ENCODE measurements at regions not wholly inside any gene's neighbourhood (a gene's known extent, or its start where the extent isn't known, plus 50 kb on each side); places are given as distances from the start of the nearest gene placed in this dataset.
"Not testable (repeated sequence)": the region's sequence is repeated elsewhere in the genome, so short reads cannot be mapped to it uniquely, and the experiment has no call there.

DNA sequence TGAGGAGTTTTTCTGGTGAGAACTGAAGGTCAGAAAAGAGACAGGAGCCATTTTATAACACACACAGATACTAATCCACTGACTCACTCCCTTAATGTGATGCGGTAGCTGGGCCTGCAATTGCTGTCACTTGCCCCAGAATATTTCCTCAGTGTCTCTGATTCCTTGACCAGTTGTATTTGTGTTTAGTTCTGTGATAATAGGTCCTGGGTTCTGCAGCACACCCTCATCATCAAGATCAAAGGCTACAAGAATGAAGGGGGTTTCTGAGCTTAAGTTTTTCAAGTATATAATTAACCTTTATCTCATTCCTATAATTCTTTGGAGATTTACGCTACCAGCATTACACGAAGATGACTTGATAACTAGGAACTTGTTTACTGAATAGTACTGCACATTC, 576.5 kb upstream of the CPXCR1 start:
- ChIA-PET POLR2A (ENCODE audit: unreplicated experiment) (no interaction called here), CTCF (no interaction called here)
- Histone ChIP-seq H3K9me3 (ENCODE audit: insufficient read depth, low read depth) (no peaks in the 10 kb centered on the region; the same call in 1 of the 2 replicates), H3K27me3 (ENCODE audit: insufficient read depth, low read depth) (no peaks in the 10 kb centered on the region), H3K4me3 (no peak overlapping the region), H4K20me1 (ENCODE audit: insufficient read depth) (no peaks in the 10 kb centered on the region), H3K4me2 (no peak overlapping the region), H3K79me2 (ENCODE audit: low read depth) (no peaks in the 10 kb centered on the region), H3K36me3 (ENCODE audit: low read depth) (no peaks in the 10 kb centered on the region), H3K27ac (no peak overlapping the region), H3F3A (ENCODE audit: insufficient read depth, low read depth) (no peaks in the 10 kb centered on the region), H2AFZ (no peak overlapping the region), H3K4me1 (replicated peaks; ENCODE audit: insufficient read depth) (no peaks in the 10 kb centered on the region), H3K9me2 (ENCODE audit: insufficient read depth) (no peaks in the 10 kb centered on the region)
- no peak for DNase-seq
- intact Hi-C loops (cut with micrococcal nuclease; ENCODE audit: unreplicated experiment) = no loop called here
- TF ChIP-seq EZH2 (IDR thresholded peaks at IDR 0.05; ENCODE audit: low read depth) = no peak
- TF ChIP-seq, protein P1, sequence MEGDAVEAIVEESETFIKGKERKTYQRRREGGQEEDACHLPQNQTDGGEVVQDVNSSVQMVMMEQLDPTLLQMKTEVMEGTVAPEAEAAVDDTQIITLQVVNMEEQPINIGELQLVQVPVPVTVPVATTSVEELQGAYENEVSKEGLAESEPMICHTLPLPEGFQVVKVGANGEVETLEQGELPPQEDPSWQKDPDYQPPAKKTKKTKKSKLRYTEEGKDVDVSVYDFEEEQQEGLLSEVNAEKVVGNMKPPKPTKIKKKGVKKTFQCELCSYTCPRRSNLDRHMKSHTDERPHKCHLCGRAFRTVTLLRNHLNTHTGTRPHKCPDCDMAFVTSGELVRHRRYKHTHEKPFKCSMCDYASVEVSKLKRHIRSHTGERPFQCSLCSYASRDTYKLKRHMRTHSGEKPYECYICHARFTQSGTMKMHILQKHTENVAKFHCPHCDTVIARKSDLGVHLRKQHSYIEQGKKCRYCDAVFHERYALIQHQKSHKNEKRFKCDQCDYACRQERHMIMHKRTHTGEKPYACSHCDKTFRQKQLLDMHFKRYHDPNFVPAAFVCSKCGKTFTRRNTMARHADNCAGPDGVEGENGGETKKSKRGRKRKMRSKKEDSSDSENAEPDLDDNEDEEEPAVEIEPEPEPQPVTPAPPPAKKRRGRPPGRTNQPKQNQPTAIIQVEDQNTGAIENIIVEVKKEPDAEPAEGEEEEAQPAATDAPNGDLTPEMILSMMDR (conservative IDR thresholded peaks at IDR 0.05) = no peak
- BruUV-seq (replicated peaks) = no TSS peak

DNA sequence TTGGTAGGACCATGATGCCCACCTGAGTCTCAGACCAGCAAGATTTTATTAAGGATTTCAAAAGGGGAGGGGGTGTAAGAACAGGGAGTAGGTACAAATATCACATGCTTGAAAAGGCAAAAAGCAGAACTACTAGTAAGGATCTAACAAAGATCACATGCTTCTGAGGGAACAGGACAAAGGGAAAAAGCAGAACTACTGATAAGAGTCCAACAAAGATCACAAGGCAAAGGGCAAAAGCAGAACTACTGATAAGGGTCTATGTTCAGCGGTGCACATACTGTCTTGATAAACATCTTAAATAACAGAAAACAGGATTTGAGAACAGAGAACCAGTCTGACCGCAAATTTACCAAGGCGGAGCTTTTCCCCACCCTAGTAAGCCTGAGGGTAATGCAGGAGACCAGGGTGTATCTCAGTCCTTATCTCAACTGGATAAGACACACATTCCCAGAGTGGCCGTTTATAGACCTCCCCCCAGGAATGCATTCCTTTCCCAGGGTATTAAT, 573.0 kb upstream of the CPXCR1 start:
- H3K36me3 ChIP-seq (ENCODE audit: low read depth); H3F3A ChIP-seq (ENCODE audit: insufficient read depth, low read depth); H3K4me2 ChIP-seq; H3K9me2 ChIP-seq (ENCODE audit: insufficient read depth); CTCF ChIA-PET; POLR2A ChIA-PET (ENCODE audit: unreplicated experiment); H4K20me1 ChIP-seq (ENCODE audit: insufficient read depth); H3K79me2 ChIP-seq (ENCODE audit: low read depth); H3K4me3 ChIP-seq; BruUV-seq (replicated peaks); DNase-seq; H3K9me3 ChIP-seq (ENCODE audit: insufficient read depth, low read depth); H3K4me1 ChIP-seq (replicated peaks; ENCODE audit: insufficient read depth); H2AFZ ChIP-seq; intact Hi-C loops (cut with micrococcal nuclease; ENCODE audit: unreplicated experiment); H3K27me3 ChIP-seq (ENCODE audit: insufficient read depth, low read depth); H3K27ac ChIP-seq: not testable (repeated sequence)

DNA sequence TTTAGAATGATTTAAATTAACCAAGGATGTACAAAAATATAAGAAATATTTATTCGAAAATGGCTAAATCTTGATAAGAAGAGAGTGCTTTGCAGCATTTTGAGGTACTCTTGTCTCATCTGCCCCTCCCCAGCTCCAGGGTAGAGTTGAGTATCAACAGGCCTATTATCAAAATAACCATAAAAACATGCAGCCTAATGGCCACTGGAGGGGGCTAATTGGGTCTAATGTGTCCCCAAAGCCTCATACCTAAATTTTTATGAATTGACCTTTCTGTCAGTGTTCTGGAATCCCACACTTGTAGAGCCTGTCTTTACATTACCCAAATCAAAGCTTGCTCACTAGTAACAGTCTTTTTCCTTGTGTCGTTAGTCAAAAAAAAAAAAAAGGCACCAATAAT, 544.9 kb upstream of the CPXCR1 start:
- H3K4me3 ChIP-seq = no peak overlapping the region
- no peaks in the 10 kb centered on the region for H3F3A ChIP-seq (ENCODE audit: insufficient read depth, low read depth)
- H3K4me2 ChIP-seq = no peak overlapping the region
- DNase-seq = no peak
- no peaks in the 10 kb centered on the region for H3K9me2 ChIP-seq (ENCODE audit: insufficient read depth)
- TF ChIP-seq, protein P1 (conservative IDR thresholded peaks at IDR 0.05) = no peak
- no peak for TF ChIP-seq EZH2 (IDR thresholded peaks at IDR 0.05; ENCODE audit: low read depth)
- H3K9me3 ChIP-seq (ENCODE audit: insufficient read depth, low read depth) = no peaks in the 10 kb centered on the region
- POLR2A ChIA-PET (ENCODE audit: unreplicated experiment) = no interaction called here
- H3K4me1 ChIP-seq (replicated peaks; ENCODE audit: insufficient read depth) = no peaks in the 10 kb centered on the region
- H3K27me3 ChIP-seq (ENCODE audit: insufficient read depth, low read depth) = no peaks in the 10 kb centered on the region
- intact Hi-C loops (cut with micrococcal nuclease; ENCODE audit: unreplicated experiment) = no loop called here
- CTCF ChIA-PET = interaction anchor here (0.6 kb wide), 1 partner anchor 410 kb away, joined by 5 read pairs; no protein-coding TSS in a partner anchor
- no peaks in the 10 kb centered on the region for H4K20me1 ChIP-seq (ENCODE audit: insufficient read depth)
- H3K36me3 ChIP-seq (ENCODE audit: low read depth) = no peaks in the 10 kb centered on the region
- H2AFZ ChIP-seq = no peak overlapping the region
- no peaks in the 10 kb centered on the region for H3K79me2 ChIP-seq (ENCODE audit: low read depth)
- H3K27ac ChIP-seq = no peak overlapping the region
- BruUV-seq (replicated peaks) = no TSS peak

DNA sequence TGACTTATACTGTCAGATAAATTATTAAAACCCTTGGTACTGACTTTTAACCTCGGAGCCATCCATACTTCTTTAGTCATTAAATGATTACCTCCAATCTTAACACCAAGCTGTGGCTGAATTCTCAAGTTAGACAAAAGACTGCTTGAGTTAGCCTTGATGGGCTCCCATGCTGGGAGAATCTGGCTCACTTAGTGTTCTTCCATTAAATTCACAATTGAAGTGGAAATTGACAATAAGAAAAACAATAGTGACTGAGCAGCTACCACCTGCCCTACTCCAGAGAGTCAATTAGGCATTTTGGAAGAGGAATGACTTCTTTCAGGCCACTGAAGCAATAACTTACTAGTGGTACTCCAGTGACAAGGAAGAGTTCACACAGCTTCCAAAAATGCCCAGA, 503.0 kb upstream of the CPXCR1 start:
- H4K20me1 ChIP-seq (ENCODE audit: insufficient read depth) = no peaks in the 10 kb centered on the region
- H3K27ac ChIP-seq = no peak overlapping the region
- ChIA-PET POLR2A (ENCODE audit: unreplicated experiment) (interaction anchor here (0.5 kb wide), 1 partner anchor 399 kb away, joined by 3 read pairs; no protein-coding TSS in a partner anchor), CTCF (no interaction called here)
- no peaks in the 10 kb centered on the region for H3K9me3 ChIP-seq (ENCODE audit: insufficient read depth, low read depth)
- H2AFZ ChIP-seq = no peak overlapping the region
- TF ChIP-seq EZH2 (IDR thresholded peaks at IDR 0.05; ENCODE audit: low read depth) = no peak
- DNase-seq = no peak
- BruUV-seq (replicated peaks) = no TSS peak
- H3K4me3 ChIP-seq = no peak overlapping the region
- no peaks in the 10 kb centered on the region for H3K79me2 ChIP-seq (ENCODE audit: low read depth)
- no peak overlapping the region for H3K4me2 ChIP-seq
- H3K4me1 ChIP-seq (replicated peaks; ENCODE audit: insufficient read depth) = no peaks in the 10 kb centered on the region
- intact Hi-C loops (cut with micrococcal nuclease; ENCODE audit: unreplicated experiment) = no loop called here
- H3K9me2 ChIP-seq (ENCODE audit: insufficient read depth) = no peaks in the 10 kb centered on the region
- no peaks in the 10 kb centered on the region for H3K36me3 ChIP-seq (ENCODE audit: low read depth)
- no peaks in the 10 kb centered on the region for H3F3A ChIP-seq (ENCODE audit: insufficient read depth, low read depth)
- no peaks in the 10 kb centered on the region for H3K27me3 ChIP-seq (ENCODE audit: insufficient read depth, low read depth)
